ENCODE measurements at regions not wholly inside any gene's neighbourhood (a gene's known extent, or its start where the extent isn't known, plus 50 kb on each side); places are given as distances from the start of the nearest gene placed in this dataset.
A peak's percentile ranks its signal among the peaks of the same experiment; 100 is the strongest.

- TF ChIP-seq CTCF (conservative IDR thresholded peaks at IDR 0.05; ENCODE audit: control insufficient read depth, insufficient read depth, low read depth, low read length), result no peak
- H3K4me3 ChIP-seq (ENCODE audit: control insufficient read depth, low read depth, low read length), result no peak overlapping the region
- DNase-seq (ENCODE audit: low read depth), result no peak
Measured at GRCh38 chr3:30527186-30527585, 79.2 kb upstream of the TGFBR2 start.

GRCh38 chr3:30527720-30528119 is 78.7 kb upstream of the TGFBR2 start:
- no peak for DNase-seq (ENCODE audit: low read depth)
- TF ChIP-seq CTCF (conservative IDR thresholded peaks at IDR 0.05; ENCODE audit: control insufficient read depth, insufficient read depth, low read depth, low read length), result no peak
- no peak overlapping the region for H3K4me3 ChIP-seq (ENCODE audit: control insufficient read depth, low read depth, low read length)

- no peak for DNase-seq (ENCODE audit: low read depth)
- H3K4me3 ChIP-seq (ENCODE audit: control insufficient read depth, low read depth, low read length), result no peak overlapping the region
- TF ChIP-seq CTCF (conservative IDR thresholded peaks at IDR 0.05; ENCODE audit: control insufficient read depth, insufficient read depth, low read depth, low read length), result no peak
Measured at GRCh38 chr3:30530084-30530483, 76.3 kb upstream of the TGFBR2 start.

GRCh38 chr3:30531017-30531570 is 75.3 kb upstream of the TGFBR2 start:
- no peak for DNase-seq (ENCODE audit: low read depth)
- no peak for TF ChIP-seq CTCF (conservative IDR thresholded peaks at IDR 0.05; ENCODE audit: control insufficient read depth, insufficient read depth, low read depth, low read length)
- no peak overlapping the region for H3K4me3 ChIP-seq (ENCODE audit: control insufficient read depth, low read depth, low read length)

GRCh38 chr3:30535525-30535924 is 70.9 kb upstream of the TGFBR2 start:
- H3K4me3 ChIP-seq (ENCODE audit: control insufficient read depth, low read depth, low read length), result no peak overlapping the region
- DNase-seq (ENCODE audit: low read depth), result peak; percentile 76
- TF ChIP-seq CTCF (conservative IDR thresholded peaks at IDR 0.05; ENCODE audit: control insufficient read depth, insufficient read depth, low read depth, low read length), result no peak

GRCh38 chr3:30538791-30539190 is 67.6 kb upstream of the TGFBR2 start:
- H3K4me3 ChIP-seq (ENCODE audit: control insufficient read depth, low read depth, low read length), result no peak overlapping the region
- no peak for TF ChIP-seq CTCF (conservative IDR thresholded peaks at IDR 0.05; ENCODE audit: control insufficient read depth, insufficient read depth, low read depth, low read length)
- DNase-seq (ENCODE audit: low read depth), result peak; percentile 92

GRCh38 chr3:30539206-30539605 is 67.2 kb upstream of the TGFBR2 start:
- no peak for DNase-seq (ENCODE audit: low read depth)
- H3K4me3 ChIP-seq (ENCODE audit: control insufficient read depth, low read depth, low read length), result no peak overlapping the region
- no peak for TF ChIP-seq CTCF (conservative IDR thresholded peaks at IDR 0.05; ENCODE audit: control insufficient read depth, insufficient read depth, low read depth, low read length)
